ENCODE measurements at regions not wholly inside any gene's neighbourhood (a gene's known extent, or its start where the extent isn't known, plus 50 kb on each side); places are given as distances from the start of the nearest gene placed in this dataset.

DNA sequence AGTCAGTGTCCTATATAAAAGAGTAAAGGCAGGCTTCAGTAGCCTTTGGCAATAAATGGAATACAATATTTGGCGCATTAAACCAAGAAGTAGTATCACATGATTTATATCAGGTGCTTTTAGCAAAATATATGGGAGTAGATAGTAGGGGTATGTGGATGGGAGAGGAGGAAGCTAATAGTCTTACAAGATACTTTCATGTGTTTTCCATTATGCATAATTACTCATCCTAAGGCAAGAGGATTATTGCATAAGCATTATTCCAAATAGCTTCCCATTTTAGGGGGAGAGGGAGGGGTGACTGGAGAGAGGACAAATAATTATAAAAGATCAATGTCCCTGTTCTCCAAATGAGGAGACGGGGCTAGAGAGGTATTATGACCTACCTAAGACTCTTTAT, 104.3 kb downstream of the DUSP6 start:
- 89 to 96% methylated on average over 2 of the region's 2 CpGs for WGBS, 2 donors
- H3K27ac ChIP-seq (ENCODE audit: low read depth in 2 of 2, low read length in 1 of 2): no peak overlapping the region
- H3K4me3 ChIP-seq (ENCODE audit: low read depth in 1 of 2, low read length in 2 of 2): no peak overlapping the region
- H3K27me3 ChIP-seq (ENCODE audit: control insufficient read depth in 1 of 2, insufficient read depth in 2 of 2, low read length in 2 of 2): no peaks in the 10 kb centered on the region
- H3K36me3 ChIP-seq (ENCODE audit: control insufficient read depth in 2 of 2, insufficient read depth in 2 of 2, low read length in 1 of 2): no peaks in the 10 kb centered on the region
- no peaks in the 10 kb centered on the region for H3K4me1 ChIP-seq (ENCODE audit: control insufficient read depth in 2 of 2, insufficient read depth in 2 of 2, low read length in 1 of 2)
- H3K9me3 ChIP-seq (ENCODE audit: control insufficient read depth in 2 of 2, insufficient read depth in 1 of 2, low read depth in 1 of 2, low read length in 1 of 2): no peaks in the 10 kb centered on the region

GRCh38 chr12:89247541-89247942, 104.8 kb downstream of the DUSP6 start:
- Histone ChIP-seq H3K27me3 (ENCODE audit: control insufficient read depth in 1 of 2, insufficient read depth in 2 of 2, low read length in 2 of 2) (no peaks in the 10 kb centered on the region), H3K9me3 (ENCODE audit: control insufficient read depth in 2 of 2, insufficient read depth in 1 of 2, low read depth in 1 of 2, low read length in 1 of 2) (no peaks in the 10 kb centered on the region), H3K4me1 (ENCODE audit: control insufficient read depth in 2 of 2, insufficient read depth in 2 of 2, low read length in 1 of 2) (no peaks in the 10 kb centered on the region), H3K36me3 (ENCODE audit: control insufficient read depth in 2 of 2, insufficient read depth in 2 of 2, low read length in 1 of 2) (no peaks in the 10 kb centered on the region), H3K4me3 (ENCODE audit: low read depth in 1 of 2, low read length in 2 of 2) (no peak overlapping the region), H3K27ac (ENCODE audit: low read depth in 2 of 2, low read length in 1 of 2) (no peak overlapping the region)
- 79 to 89% methylated on average over 2 of the region's 2 CpGs for WGBS, 2 donors

GRCh38 chr12:89245090-89245489, 107.2 kb downstream of the DUSP6 start:
- Histone ChIP-seq H3K4me1 (ENCODE audit: control insufficient read depth in 2 of 2, insufficient read depth in 2 of 2, low read length in 1 of 2) (no peaks in the 10 kb centered on the region), H3K27me3 (ENCODE audit: control insufficient read depth in 1 of 2, insufficient read depth in 2 of 2, low read length in 2 of 2) (no peaks in the 10 kb centered on the region), H3K36me3 (ENCODE audit: control insufficient read depth in 2 of 2, insufficient read depth in 2 of 2, low read length in 1 of 2) (no peaks in the 10 kb centered on the region), H3K27ac (ENCODE audit: low read depth in 2 of 2, low read length in 1 of 2) (no peak overlapping the region), H3K9me3 (ENCODE audit: control insufficient read depth in 2 of 2, insufficient read depth in 1 of 2, low read depth in 1 of 2, low read length in 1 of 2) (no peaks in the 10 kb centered on the region), H3K4me3 (ENCODE audit: low read depth in 1 of 2, low read length in 2 of 2) (no peak overlapping the region)
- 62 to 65% methylated on average over 5 of the region's 5 CpGs for WGBS, 2 donors

GRCh38 chr12:89244536-89244935, 107.8 kb downstream of the DUSP6 start:
- Histone ChIP-seq H3K4me3 (ENCODE audit: low read depth in 1 of 2, low read length in 2 of 2) (no peak overlapping the region), H3K4me1 (ENCODE audit: control insufficient read depth in 2 of 2, insufficient read depth in 2 of 2, low read length in 1 of 2) (no peaks in the 10 kb centered on the region), H3K36me3 (ENCODE audit: control insufficient read depth in 2 of 2, insufficient read depth in 2 of 2, low read length in 1 of 2) (no peaks in the 10 kb centered on the region), H3K27ac (ENCODE audit: low read depth in 2 of 2, low read length in 1 of 2) (no peak overlapping the region), H3K9me3 (ENCODE audit: control insufficient read depth in 2 of 2, insufficient read depth in 1 of 2, low read depth in 1 of 2, low read length in 1 of 2) (no peaks in the 10 kb centered on the region), H3K27me3 (ENCODE audit: control insufficient read depth in 1 of 2, insufficient read depth in 2 of 2, low read length in 2 of 2) (no peaks in the 10 kb centered on the region)
- 23 to 37% methylated on average over 3 of the region's 3 CpGs for WGBS, 2 donors

DNA sequence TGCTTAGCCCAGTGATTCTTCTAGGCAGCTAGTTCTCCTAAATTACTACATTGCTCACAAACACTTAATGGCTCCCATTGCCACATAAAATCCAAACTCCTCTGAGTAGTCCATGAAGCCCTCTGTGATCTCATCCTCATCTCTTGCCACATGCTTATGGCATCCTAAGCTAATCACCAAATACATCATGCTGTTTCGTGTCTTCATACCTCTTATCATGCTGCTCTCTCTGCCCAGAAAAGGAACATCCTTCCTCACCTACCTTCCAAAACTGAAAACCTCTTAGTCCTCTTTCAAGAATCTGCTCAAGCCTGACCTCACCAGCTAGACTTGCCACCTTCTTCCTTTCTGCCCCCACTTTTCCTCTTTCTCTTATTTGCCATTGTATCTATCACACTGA, 108.5 kb downstream of the DUSP6 start:
- H3K36me3 ChIP-seq (ENCODE audit: control insufficient read depth in 2 of 2, insufficient read depth in 2 of 2, low read length in 1 of 2): no peaks in the 10 kb centered on the region
- WGBS, 2 donors: 90 to 95% methylated on average over 1 of the region's 1 CpG
- no peaks in the 10 kb centered on the region for H3K9me3 ChIP-seq (ENCODE audit: control insufficient read depth in 2 of 2, insufficient read depth in 1 of 2, low read depth in 1 of 2, low read length in 1 of 2)
- H3K4me1 ChIP-seq (ENCODE audit: control insufficient read depth in 2 of 2, insufficient read depth in 2 of 2, low read length in 1 of 2): no peaks in the 10 kb centered on the region
- H3K27ac ChIP-seq (ENCODE audit: low read depth in 2 of 2, low read length in 1 of 2): no peak overlapping the region
- no peak overlapping the region for H3K4me3 ChIP-seq (ENCODE audit: low read depth in 1 of 2, low read length in 2 of 2)
- H3K27me3 ChIP-seq (ENCODE audit: control insufficient read depth in 1 of 2, insufficient read depth in 2 of 2, low read length in 2 of 2): no peaks in the 10 kb centered on the region

DNA sequence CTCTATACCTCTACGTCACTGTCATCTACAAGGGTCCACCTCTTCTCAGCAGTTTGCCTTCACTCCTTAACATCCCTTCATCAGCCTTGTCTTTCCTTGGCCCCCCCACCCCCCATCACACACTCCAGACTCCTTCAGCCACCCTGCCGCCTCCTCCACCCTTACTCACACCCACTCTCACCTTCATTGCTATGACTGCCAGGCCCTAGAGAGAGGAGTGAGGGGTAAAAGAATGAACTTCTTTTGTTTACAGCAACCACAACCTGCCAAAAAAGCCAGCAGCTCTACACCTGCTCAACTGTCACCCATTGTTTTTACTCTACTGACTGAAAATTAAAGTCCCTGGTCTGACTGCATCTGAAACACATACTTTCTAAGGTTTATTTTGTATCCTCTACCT, 112.8 kb downstream of the DUSP6 start:
- WGBS, 2 donors: 79 to 93% methylated on average over 2 of the region's 2 CpGs
- Histone ChIP-seq H3K4me1 (ENCODE audit: control insufficient read depth in 2 of 2, insufficient read depth in 2 of 2, low read length in 1 of 2) (no peaks in the 10 kb centered on the region), H3K27me3 (ENCODE audit: control insufficient read depth in 1 of 2, insufficient read depth in 2 of 2, low read length in 2 of 2) (no peaks in the 10 kb centered on the region), H3K36me3 (ENCODE audit: control insufficient read depth in 2 of 2, insufficient read depth in 2 of 2, low read length in 1 of 2) (no peaks in the 10 kb centered on the region), H3K9me3 (ENCODE audit: control insufficient read depth in 2 of 2, insufficient read depth in 1 of 2, low read depth in 1 of 2, low read length in 1 of 2) (no peaks in the 10 kb centered on the region), H3K4me3 (ENCODE audit: low read depth in 1 of 2, low read length in 2 of 2) (no peak overlapping the region), H3K27ac (ENCODE audit: low read depth in 2 of 2, low read length in 1 of 2) (no peak overlapping the region)

- H3K9me3 ChIP-seq (ENCODE audit: control insufficient read depth in 2 of 2, insufficient read depth in 1 of 2, low read depth in 1 of 2, low read length in 1 of 2): no peaks in the 10 kb centered on the region
- WGBS, 2 donors: 62 to 67% methylated on average over 2 of the region's 2 CpGs
- no peaks in the 10 kb centered on the region for H3K4me1 ChIP-seq (ENCODE audit: control insufficient read depth in 2 of 2, insufficient read depth in 2 of 2, low read length in 1 of 2)
- H3K36me3 ChIP-seq (ENCODE audit: control insufficient read depth in 2 of 2, insufficient read depth in 2 of 2, low read length in 1 of 2): no peaks in the 10 kb centered on the region
- no peaks in the 10 kb centered on the region for H3K27me3 ChIP-seq (ENCODE audit: control insufficient read depth in 1 of 2, insufficient read depth in 2 of 2, low read length in 2 of 2)
- no peak overlapping the region for H3K4me3 ChIP-seq (ENCODE audit: low read depth in 1 of 2, low read length in 2 of 2)
- peak overlapping the region in 1 of 2 donors; percentile 10 for H3K27ac ChIP-seq (ENCODE audit: low read depth in 2 of 2, low read length in 1 of 2)
These were observed 113.7 kb downstream of the DUSP6 start for GRCh38 chr12:89238593-89238992.

- H3K27me3 ChIP-seq (ENCODE audit: control insufficient read depth in 1 of 2, insufficient read depth in 2 of 2, low read length in 2 of 2): no peaks in the 10 kb centered on the region
- H3K36me3 ChIP-seq (ENCODE audit: control insufficient read depth in 2 of 2, insufficient read depth in 2 of 2, low read length in 1 of 2): no peaks in the 10 kb centered on the region
- no peak overlapping the region for H3K4me3 ChIP-seq (ENCODE audit: low read depth in 1 of 2, low read length in 2 of 2)
- no peaks in the 10 kb centered on the region for H3K9me3 ChIP-seq (ENCODE audit: control insufficient read depth in 2 of 2, insufficient read depth in 1 of 2, low read depth in 1 of 2, low read length in 1 of 2)
- 81 to 85% methylated on average over 1 of the region's 1 CpG for WGBS, 2 donors
- no peaks in the 10 kb centered on the region for H3K4me1 ChIP-seq (ENCODE audit: control insufficient read depth in 2 of 2, insufficient read depth in 2 of 2, low read length in 1 of 2)
- H3K27ac ChIP-seq (ENCODE audit: low read depth in 2 of 2, low read length in 1 of 2): no peak overlapping the region
These were observed 114.5 kb downstream of the DUSP6 start for GRCh38 chr12:89237763-89238162.

GRCh38 chr12:89236748-89237383, 115.4 kb downstream of the DUSP6 start:
- Histone ChIP-seq H3K36me3 (ENCODE audit: control insufficient read depth in 2 of 2, insufficient read depth in 2 of 2, low read length in 1 of 2) (no peaks in the 10 kb centered on the region), H3K9me3 (ENCODE audit: control insufficient read depth in 2 of 2, insufficient read depth in 1 of 2, low read depth in 1 of 2, low read length in 1 of 2) (no peaks in the 10 kb centered on the region), H3K4me3 (ENCODE audit: low read depth in 1 of 2, low read length in 2 of 2) (no peak overlapping the region), H3K27ac (ENCODE audit: low read depth in 2 of 2, low read length in 1 of 2) (no peak overlapping the region), H3K27me3 (ENCODE audit: control insufficient read depth in 1 of 2, insufficient read depth in 2 of 2, low read length in 2 of 2) (no peaks in the 10 kb centered on the region), H3K4me1 (ENCODE audit: control insufficient read depth in 2 of 2, insufficient read depth in 2 of 2, low read length in 1 of 2) (no peaks in the 10 kb centered on the region)
- WGBS, 2 donors: 68 to 70% methylated on average over 3 of the region's 3 CpGs

DNA sequence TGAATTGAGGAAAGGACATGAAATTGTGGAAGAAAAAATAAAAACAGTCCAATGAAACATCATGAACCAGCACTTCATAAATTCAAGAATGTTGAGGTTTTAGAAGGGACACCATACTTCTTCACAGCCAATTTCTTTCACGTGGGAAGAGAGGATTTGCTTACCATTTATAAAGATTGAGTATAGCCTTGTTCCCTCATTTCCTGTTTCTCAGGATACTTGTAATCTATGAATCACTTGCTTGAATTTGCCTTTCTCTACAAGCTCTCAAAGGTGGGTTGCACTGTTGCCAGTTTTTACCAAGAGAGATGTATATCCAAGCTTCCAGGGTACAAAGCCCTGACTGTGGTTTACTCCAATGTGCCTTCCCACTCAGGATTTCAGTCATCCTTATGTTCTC, 116.1 kb downstream of the DUSP6 start:
- Histone ChIP-seq H3K4me3 (ENCODE audit: low read depth in 1 of 2, low read length in 2 of 2) (no peak overlapping the region), H3K27ac (ENCODE audit: low read depth in 2 of 2, low read length in 1 of 2) (no peak overlapping the region), H3K36me3 (ENCODE audit: control insufficient read depth in 2 of 2, insufficient read depth in 2 of 2, low read length in 1 of 2) (no peaks in the 10 kb centered on the region), H3K9me3 (ENCODE audit: control insufficient read depth in 2 of 2, insufficient read depth in 1 of 2, low read depth in 1 of 2, low read length in 1 of 2) (no peaks in the 10 kb centered on the region), H3K27me3 (ENCODE audit: control insufficient read depth in 1 of 2, insufficient read depth in 2 of 2, low read length in 2 of 2) (no peaks in the 10 kb centered on the region), H3K4me1 (ENCODE audit: control insufficient read depth in 2 of 2, insufficient read depth in 2 of 2, low read length in 1 of 2) (no peaks in the 10 kb centered on the region)
- WGBS, 2 donors: 21 to 43% methylated on average over 1 of the region's 1 CpG
